ENCODE measurements at regions not wholly inside any gene's neighbourhood (a gene's known extent, or its start where the extent isn't known, plus 50 kb on each side); places are given as distances from the start of the nearest gene placed in this dataset.

DNA sequence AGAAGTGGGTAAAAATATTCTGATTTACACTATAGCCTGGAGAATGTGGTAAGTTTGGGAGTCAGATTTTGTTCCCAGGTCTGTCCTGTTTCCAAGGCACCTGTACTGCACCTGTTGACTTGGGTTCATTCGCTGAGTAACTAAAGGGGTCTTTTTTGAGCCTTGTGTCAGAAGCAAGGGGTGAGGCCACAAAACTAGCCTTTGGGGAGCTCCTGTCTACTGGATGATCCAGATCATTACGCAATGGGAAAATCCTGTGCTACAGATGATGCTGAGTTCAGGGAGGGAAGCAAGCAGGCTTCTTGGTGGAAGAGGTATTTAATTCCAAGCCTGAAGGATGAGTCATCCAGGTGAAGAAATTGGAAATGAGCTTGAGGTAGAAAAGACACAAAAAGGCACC, 424.0 kb downstream of the MATN1 start:
- TF ChIP-seq, protein P1, sequence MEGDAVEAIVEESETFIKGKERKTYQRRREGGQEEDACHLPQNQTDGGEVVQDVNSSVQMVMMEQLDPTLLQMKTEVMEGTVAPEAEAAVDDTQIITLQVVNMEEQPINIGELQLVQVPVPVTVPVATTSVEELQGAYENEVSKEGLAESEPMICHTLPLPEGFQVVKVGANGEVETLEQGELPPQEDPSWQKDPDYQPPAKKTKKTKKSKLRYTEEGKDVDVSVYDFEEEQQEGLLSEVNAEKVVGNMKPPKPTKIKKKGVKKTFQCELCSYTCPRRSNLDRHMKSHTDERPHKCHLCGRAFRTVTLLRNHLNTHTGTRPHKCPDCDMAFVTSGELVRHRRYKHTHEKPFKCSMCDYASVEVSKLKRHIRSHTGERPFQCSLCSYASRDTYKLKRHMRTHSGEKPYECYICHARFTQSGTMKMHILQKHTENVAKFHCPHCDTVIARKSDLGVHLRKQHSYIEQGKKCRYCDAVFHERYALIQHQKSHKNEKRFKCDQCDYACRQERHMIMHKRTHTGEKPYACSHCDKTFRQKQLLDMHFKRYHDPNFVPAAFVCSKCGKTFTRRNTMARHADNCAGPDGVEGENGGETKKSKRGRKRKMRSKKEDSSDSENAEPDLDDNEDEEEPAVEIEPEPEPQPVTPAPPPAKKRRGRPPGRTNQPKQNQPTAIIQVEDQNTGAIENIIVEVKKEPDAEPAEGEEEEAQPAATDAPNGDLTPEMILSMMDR (IDR thresholded peaks at IDR 0.05) = no peak
- TF ChIP-seq EP300 (IDR thresholded peaks at IDR 0.05) (no peak), POLR2A (IDR thresholded peaks at IDR 0.05; ENCODE audit: low read depth) (no peak), POLR2AphosphoS5 (IDR thresholded peaks at IDR 0.05) (no peak)

Measured in esophagus muscularis mucosa (tissue), 4 donors.